ENCODE measurements at regions not wholly inside any gene's neighbourhood (a gene's known extent, or its start where the extent isn't known, plus 50 kb on each side); places are given as distances from the start of the nearest gene placed in this dataset.

DNA sequence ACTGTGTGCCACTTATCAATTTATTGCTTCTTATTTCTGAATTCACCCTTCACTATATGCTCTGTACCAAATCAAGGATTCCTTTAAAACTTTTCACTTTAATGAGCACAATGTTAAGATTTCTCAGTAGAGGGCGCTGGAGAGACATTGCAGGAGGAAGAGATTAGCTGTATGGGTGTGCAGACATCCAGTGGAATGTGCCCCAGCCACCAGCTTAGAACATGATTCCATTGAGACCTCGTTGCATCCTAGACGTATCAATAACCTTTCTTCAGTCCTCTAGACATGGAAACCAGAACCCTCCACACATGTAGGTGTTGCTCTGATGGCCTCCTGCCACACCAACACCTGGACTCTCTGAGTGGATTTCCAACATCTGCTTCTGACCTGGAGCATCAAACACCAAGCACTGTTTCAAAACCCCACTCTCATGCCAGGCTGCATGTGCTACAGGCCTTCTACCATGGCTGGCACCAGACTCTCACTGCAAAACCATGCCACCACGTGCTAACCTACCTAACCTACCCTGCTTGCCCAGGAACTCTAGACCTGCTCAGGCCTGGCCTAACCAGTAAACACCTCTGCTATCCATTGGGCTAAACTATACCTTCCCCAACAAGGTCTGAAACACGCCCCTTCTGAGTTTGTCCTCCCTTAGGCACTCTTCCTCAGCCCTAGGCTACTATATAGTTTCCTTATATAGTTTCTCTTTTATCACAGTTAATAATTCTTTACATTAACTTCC lies 633.2 kb upstream of the PKDCC start:
- DNase-seq = no peak

DNA sequence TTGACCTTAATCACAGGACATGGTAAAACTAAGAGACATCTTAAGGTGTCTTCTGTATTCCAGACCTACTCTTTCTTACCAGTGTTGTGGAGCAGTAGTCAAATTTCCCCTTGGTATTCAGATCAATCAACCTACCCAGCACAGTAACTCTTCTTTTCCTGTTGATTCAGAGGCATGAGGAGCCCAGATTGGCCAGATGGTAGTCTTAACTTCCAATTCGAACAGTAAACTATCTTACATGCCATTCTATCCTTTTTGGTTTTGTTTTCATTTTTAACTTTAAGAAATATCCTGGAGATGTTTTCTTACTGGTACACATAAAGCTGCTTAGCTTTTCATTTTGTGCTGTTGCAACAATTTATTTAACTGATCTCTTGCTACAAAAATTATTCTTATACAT lies 630.3 kb upstream of the PKDCC start:
- DNase-seq = no peak

DNA sequence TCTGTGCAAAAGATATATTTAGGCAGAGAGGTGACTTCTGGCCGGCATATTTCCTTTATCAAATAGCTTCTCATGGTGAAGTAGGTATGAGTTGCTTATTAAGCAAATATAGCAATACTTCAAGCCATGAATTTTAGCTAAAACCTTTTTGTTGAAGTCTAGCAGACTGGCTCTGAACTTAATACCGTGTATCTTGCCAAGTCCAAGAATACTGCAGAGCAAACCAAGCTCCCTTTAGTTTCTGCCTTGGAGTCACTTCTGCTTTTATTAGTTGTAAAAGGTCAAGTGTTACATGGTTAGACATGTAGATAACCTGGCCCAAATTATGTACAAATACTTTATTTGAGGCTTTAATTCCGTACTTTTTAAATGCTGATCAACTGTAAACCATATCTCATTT lies 627.6 kb upstream of the PKDCC start:
- DNase-seq = no peak

DNA sequence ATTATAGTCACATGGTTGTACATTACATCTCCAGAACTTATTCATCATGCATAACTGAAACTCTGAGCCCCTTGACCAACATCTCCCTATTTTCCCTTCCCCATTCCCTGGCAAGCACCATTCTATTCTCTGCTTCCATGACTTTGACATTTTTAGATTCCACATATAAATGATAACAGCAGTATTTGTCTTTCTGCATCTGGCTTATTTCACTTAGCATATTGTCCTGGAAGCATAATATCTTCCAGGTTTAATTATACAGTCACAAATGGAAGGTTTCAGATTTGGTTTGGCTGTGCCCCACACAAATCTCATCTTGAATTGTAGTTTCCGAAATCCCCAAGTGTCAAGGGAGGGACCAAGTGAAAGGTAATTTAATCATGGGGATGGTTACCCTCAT lies 626.9 kb upstream of the PKDCC start:
- DNase-seq = no peak

DNA sequence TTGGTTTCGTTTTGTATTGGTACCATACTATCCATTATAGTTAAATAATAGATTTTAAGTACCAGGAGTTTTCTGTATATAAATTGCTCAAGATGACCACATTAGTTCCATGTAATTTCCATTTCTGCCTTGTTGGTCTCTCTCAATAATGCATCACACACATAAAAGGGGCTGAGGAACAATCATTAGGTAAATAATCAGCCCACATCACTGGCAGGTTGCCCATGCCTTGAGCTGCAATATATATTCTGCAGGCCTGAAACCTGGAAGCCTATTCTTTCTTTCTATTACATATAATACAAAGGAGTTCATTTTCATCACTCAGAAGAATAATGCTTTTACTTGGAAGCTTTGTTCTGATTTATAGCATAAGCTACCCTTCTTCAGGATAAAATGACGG lies 616.1 kb upstream of the PKDCC start:
- no peak for DNase-seq

DNA sequence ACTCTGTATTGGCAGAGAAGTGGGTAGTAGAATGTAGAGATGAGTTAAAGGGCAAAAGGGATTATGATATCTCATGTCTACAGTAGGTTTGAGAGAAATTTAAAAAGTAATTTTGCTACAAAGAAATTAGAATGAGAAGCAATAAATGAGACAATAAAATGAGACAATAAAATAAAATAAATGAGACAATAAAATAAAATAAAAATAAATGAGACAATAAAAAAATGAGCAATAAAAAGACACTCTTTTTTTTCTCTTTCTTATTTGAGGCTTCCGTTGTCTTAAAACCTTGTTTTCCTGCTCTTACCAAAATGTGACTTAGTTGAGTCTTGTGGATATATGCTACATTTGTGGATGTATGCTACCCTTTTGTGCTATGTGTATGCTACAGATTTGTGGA lies 615.4 kb upstream of the PKDCC start:
- DNase-seq = no peak

DNA sequence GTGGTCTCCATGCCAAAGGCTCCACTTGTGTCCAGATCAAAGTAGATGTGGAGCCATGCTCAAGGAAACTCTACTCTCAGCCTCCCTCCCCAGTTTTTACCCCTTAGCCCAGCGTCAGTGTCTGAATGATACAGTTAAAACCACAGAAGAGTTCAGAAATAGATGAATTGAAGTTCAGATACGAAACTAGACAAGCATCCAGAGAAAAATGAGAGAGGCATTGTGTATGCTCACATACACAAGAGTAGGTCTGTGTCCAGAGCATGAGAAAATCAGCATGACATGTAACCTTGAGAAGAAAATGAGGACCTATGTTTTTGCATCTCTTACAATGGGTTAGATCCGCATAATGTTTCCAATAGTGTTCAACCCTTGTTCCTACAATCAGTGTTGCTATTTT lies 612.8 kb upstream of the PKDCC start:
- no peak for DNase-seq

DNA sequence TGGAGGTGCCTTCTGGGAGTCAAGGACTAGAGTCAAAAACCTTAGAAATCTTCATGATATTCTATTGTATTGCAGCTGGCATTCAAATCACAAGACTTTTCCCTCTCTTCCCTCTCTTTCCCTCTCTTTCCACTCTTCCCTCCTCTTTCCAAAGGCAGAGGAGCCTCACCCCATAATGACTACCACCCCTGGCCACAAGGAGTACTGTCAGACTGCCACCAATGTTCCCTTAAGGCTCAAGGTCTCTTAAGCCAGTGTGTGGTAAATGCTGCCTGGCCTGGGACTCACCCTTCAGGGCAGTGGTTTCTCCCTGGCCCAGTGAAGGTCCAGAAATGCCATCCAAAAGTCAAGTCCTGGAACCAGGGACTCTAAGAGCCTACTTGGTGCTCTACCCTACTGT lies 605.9 kb upstream of the PKDCC start:
- DNase-seq = no peak

DNA sequence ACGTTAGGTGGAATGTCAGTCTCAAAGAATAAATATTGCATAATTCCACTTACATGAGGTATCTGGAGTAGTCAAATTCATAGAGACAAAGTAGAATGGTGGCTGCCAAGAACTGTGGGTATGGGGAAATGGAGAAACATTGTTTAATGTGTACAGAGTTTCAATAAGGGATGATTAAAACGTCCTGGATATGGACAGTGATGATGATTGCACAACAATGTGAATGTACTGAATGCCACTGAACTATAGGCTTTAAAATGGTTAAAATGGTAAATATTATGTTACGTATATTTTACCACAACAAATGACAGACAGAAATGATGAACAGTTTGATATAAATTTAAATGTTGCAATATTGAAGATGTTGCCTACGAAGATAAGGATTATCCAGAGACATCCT lies 602.0 kb upstream of the PKDCC start:
- no peak for DNase-seq

DNA sequence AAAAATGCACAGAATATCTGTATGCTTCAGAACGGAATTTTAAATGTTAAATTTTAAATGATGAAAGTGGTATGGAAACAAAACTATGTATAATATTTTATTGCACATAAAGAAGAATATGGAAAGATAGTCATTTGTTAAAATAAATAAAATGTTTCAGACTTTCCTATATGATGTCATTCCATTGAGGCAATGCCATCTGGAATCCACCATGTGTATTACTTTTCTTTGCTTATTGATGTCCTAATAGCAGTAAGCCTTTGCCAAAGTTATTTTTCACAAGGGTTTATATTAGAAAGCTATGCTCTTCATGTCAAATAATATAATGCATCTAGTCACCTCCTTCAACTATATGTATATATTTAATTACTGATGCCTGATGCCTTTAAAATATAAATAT lies 601.6 kb upstream of the PKDCC start:
- DNase-seq = no peak

DNA sequence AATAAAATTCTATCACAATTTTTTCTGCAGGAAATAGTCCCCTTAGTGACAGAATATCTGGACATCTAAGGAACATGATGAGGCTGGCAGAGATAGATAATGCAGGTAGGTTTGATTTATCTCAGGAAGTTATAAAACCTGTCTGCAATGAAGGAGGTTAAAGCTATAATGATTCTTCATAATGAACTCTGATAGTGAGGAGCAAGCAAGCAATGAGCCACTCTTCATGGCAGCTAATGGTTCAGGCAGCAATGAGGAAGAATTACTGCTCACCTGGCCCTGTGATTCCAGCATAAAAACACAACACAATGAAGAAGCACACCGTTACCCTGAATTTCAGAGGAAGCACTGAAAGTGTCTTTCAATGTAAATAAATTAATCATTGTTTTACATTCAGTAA lies 599.6 kb upstream of the PKDCC start:
- no peak for DNase-seq

DNA sequence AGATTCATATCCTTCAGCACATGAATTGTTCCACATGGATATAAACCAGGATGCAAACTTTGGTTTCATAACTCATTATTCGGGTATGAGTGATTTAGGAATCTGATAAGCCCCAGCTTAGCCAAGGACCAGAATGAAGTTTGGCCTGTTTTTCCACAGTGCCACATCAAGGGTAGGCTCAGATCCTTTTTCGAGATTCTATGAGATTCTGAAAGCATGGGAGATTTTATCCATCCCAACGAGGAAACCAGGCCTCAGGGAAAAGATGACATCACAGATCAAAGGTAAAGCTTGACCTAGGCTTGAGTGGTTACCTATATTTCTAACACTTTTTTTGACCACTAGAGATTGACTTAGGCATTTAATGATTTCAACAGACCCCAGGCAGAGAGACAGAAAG lies 590.8 kb upstream of the PKDCC start:
- DNase-seq = no peak

DNA sequence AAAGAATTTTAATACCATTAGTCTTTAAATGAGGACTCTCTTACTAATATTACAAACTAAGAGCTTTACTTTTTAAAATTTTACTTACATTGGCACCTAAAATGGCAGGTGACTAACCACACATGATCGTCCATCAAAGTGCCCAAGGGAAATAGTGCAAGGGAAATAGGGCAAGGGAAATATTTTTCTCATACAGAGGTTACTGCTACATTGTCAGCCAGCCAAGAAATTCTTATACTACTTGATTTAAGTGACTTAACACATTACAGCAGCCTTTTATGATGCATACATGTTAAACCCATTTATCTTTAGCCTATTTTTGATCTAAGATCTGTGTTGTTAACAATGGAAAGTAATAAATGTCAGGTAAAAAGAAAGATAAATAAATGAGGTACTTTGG lies 587.2 kb upstream of the PKDCC start:
- DNase-seq = no peak

DNA sequence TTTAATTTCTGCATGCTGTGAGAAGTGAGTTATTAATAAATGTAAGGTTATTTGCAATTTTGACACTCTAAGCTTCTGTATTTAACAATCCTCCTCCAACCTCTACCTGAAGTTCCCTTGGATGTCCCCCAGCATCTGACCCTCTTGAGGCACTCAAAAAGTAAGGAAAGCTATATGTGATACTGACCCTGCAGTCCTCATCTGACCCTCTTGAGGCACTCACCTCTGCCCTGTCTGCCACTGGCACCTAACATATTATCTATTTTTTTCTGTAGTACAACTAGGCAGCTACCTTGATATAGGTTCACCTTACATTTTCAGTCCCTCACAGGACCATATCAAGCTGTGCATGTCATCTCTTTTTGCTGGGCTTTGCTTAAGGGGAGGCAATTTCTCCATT lies 583.4 kb upstream of the PKDCC start:
- DNase-seq = no peak

DNA sequence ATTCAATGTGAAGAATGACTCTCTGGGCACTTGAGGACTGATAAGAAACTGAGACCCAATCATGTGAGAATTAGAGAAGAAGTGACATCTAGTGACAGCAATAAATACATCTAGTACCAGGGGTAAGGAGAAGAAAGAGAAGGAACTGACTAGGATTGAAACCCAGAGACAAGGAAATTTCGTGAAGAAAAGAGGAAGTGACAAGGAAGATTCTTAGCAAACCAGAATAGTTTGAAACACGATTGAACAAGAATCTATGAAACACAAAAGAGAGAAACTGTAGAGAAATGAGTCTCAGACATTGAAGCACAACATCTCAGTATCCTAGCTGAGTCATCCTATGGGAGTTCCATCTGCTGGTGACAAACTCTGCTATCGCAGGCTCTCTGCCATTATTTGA lies 571.9 kb upstream of the PKDCC start:
- no peak for DNase-seq

DNA sequence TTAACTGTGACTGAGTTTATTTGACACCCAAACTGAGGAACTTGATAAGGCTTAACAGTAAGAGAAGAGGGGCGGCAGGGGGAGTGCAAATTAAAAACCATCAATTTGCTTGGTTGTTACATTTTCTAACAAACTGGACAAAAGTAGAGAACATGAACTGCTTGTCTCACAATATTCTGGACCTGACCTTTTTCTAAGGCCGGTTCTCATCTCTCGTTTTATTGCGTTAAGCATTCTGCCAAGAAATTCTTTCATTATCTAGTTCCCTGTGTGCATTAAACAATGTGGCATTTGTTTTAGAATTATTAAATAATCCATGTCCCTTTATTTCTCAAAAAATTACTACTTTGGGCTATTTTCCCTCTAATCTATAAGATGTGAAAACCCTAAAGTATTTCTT lies 565.2 kb upstream of the PKDCC start:
- DNase-seq = no peak

DNA sequence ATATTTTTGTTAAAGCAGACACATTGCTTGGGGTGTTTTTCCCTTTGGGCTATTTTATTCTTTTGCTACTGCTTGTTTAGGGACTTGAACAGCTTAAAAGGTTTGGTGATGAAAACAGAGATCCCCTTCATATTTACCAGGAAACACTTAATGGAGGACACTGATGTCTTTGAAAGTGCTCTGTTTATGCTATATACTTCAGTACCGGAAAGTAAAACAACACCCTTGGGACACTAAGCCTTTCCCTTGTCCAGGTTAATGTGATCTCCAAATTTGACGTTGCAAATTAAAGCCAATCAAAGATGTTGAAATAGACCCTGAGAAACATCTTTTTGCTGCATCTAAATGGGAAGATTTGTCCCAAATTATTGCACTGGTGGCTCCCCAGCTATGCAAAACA lies 564.6 kb upstream of the PKDCC start:
- DNase-seq = no peak

DNA sequence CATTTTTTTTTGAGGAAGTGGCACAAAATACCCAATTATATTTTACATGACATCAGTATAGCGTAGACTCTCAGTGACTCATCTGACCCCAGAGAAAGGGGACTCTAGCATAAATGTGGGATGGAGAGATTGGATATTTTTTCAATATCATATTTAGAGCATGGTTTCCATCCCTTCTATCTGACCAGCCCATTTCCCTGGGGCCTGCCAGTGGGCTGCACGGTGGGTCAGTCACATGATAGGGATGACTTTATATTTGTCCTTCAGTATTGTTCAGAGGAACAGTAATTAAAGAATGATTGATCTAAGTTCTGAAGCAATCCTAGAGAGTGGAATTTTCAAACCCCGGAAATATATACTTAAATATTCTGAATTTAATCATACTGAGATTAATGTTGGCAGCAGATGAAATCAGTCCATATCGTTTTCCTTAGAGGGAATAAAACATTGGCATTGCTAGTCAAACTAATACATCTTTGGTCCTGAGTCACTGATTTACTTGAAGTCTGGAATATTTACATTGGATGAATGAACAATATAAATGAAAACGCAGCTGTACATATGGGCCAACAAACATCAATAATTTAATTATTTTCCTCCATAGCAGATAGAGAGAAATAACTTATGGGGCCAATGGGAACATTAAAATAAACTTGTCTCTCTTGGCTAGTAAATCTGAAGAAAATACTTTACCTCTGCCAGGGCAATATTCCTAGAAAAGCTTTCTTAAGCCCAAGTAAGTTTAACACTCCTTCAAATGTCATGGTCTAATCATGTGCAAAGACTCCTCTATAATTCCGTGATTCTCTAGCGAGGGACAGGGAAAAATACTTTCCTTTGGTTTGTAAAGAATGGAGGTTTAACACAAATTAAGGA lies 563.6 kb upstream of the PKDCC start:
- DNase-seq = no peak

DNA sequence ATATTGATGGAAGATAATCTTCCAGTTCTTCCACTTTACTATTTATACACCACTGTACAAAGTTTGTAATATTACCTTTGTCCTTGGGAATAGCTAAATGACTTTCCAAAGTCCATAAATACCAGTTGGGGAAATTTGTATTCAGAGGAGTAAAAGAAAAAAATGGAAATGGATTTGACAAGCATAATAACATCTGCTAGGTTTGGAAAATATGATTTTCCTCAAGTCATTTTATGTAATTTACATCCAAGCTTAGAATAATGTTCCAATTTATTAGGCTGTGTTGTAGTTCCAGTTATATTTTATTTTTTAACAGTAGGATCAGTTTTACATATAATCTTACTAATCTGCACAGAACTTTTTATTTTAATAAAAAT lies 563.0 kb upstream of the PKDCC start:
- no peak for DNase-seq

DNA sequence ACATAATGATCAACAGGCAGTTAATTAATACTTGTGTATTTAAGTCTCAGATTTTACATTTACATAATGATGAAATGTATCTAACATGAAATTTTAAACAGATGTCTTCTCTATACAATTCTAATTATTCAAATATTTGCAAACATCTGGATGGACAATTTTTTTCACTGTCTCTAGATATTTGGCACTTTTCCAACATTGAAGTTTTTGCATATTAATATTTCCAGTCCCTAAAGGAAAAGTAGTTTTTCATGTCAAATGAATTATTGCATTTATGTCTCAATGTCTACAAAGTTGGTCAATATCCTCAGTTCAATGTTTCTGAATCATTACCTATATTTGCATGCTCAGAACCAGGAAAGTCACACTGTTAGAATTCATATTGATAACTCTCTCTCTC lies 560.9 kb upstream of the PKDCC start:
- no peak for DNase-seq

DNA sequence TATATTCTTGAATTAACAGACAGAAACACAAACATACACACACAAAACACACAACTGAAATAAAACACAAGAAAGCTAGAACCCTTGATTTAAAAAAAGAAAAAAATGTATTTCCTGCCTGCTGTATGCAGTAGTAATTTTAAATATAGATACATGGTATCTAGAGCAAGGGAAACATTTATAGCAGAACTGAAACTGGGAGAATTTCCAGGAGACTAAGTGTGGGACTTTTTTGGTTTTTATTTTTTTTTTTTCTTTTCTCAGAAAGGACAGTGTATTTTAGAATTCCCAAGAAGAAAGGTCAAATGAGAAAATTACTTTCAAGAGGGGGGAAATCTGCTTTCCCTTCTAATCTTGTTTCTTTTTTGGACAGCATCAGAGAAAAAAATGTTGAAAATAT lies 558.9 kb upstream of the PKDCC start:
- no peak for DNase-seq

DNA sequence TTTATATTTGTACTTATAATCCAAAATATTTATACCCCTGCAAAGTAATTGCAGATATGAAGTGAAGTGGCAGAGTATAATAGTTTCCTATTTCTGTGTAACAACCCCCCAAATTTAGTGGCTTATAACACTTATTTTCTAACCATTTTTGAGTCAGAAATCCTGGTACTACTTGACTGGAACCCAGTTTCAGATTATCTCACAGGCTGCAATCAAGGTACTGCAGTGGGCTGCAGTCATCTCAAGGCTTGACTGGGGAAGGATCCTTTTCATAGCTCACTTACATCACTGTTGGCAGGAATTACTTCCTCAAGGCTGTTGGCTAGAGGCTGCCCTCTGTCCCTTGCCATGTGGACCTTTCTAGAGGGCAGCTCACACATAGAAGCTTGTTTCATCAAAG lies 558.2 kb upstream of the PKDCC start:
- no peak for DNase-seq

DNA sequence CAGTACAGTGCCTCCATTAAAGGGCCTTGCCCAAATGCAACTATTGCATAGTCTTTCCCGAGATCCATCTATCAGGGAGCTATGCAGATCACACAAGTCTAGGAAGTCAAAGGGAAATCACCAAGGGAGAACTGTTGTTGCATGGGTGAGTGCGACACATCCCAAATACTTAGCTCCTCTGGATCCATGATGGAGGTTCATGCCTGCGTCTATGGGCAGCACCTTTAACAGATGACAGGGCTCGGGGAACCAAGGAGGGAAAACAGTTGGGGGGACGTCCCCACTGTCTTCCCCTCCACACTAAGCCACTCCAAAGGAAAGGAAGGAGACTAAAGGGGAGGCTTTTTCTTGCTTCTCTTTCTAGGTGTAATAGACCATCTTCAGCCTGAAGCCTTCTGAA lies 552.8 kb upstream of the PKDCC start:
- no peak for DNase-seq

DNA sequence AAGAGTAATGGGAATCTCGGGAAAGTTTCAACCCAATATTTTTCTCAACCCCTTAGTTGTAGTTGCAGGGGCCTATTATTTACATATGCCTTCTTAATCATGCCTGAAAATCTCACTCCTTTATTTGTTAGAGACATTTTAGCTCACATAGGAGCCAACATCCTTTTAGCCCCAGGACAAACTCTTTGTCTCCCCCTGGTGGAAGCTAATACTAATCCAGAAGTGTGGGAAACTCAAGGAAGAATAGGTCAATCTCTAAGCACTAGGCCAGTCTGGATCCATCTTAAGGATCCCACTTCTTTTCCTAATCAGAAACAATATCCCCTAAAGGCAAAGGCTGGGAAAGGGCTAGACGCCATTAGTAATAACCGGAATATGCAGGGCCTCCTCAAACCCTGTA lies 550.9 kb upstream of the PKDCC start:
- DNase-seq = no peak

DNA sequence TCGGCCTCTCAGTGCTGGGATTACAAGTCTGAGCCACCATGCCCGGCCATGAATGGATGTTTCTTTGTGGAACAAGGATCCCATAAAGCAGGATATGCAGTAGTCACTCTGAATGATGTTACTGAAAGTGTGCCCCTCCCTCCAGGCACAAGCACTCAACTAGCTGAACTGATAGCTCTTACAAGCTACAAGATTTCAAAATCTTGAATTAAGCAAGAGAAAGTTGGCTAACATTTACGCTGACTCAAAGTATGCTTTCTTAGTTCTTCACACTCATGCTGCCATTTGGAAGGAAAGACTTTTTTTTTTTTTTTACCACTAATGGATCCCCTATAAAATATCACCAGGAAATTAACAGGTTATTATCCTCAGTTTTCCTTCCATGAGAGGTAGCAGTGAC lies 549.0 kb upstream of the PKDCC start:
- DNase-seq = no peak
